Stimulated activated naive CD8-positive, alpha-beta T cell treated with anti-CD3 and anti-CD28 coated beads, Interleukin-15, Interleukin-2, amounts not matched to agents 100 ng/mL and 50 ng/mL, for 24 hours (primary cell): ENCODE measurements at regions not wholly inside any gene's neighbourhood (a gene's known extent, or its start where the extent isn't known, plus 50 kb on each side); places are given as distances from the start of the nearest gene placed in this dataset.

Experiments used
- H3K27ac Mint-ChIP-seq: one replicate; pipeline ENCODE4 v1.8.0; 2021; ENCODE audit warnings: mild to moderate bottlenecking, mixed read lengths
- H3K27me3 Mint-ChIP-seq: one replicate; pipeline ENCODE4 v1.8.0; 2021; ENCODE audit warnings: mixed read lengths
- H3K36me3 Mint-ChIP-seq: one replicate; pipeline ENCODE4 v1.8.0; 2021; ENCODE audit warnings: low read depth, mixed read lengths
- H3K4me1 Mint-ChIP-seq: one replicate; pipeline ENCODE4 v1.8.0; 2021; ENCODE audit warnings: low read depth, mixed read lengths
- H3K4me3 Mint-ChIP-seq: one replicate; pipeline ENCODE4 v1.8.0; 2021; ENCODE audit warnings: mild to moderate bottlenecking, mixed read lengths
- H3K9me3 Mint-ChIP-seq: one replicate; pipeline ENCODE4 v1.8.0; 2021; ENCODE audit warnings: mixed read lengths

GRCh38 chr22:33221568-33221967, 163.4 kb upstream of the SYN3 start:
- H3K4me1 Mint-ChIP-seq = no peaks in the 10 kb centered on the region
- H3K27me3 Mint-ChIP-seq = peaks cover 9% of the 10 kb centered on the region
- no peaks in the 10 kb centered on the region for H3K36me3 Mint-ChIP-seq
- H3K4me3 Mint-ChIP-seq = no peak overlapping the region
- H3K27ac Mint-ChIP-seq = peak overlapping the region; percentile 34
- H3K9me3 Mint-ChIP-seq = no peaks in the 10 kb centered on the region

GRCh38 chr22:33220476-33221080, 162.4 kb upstream of the SYN3 start:
- Mint-ChIP-seq H3K36me3 (no peaks in the 10 kb centered on the region), H3K4me3 (no peak overlapping the region), H3K27ac (no peak overlapping the region), H3K27me3 (peaks cover 9% of the 10 kb centered on the region), H3K4me1 (no peaks in the 10 kb centered on the region), H3K9me3 (no peaks in the 10 kb centered on the region)

DNA sequence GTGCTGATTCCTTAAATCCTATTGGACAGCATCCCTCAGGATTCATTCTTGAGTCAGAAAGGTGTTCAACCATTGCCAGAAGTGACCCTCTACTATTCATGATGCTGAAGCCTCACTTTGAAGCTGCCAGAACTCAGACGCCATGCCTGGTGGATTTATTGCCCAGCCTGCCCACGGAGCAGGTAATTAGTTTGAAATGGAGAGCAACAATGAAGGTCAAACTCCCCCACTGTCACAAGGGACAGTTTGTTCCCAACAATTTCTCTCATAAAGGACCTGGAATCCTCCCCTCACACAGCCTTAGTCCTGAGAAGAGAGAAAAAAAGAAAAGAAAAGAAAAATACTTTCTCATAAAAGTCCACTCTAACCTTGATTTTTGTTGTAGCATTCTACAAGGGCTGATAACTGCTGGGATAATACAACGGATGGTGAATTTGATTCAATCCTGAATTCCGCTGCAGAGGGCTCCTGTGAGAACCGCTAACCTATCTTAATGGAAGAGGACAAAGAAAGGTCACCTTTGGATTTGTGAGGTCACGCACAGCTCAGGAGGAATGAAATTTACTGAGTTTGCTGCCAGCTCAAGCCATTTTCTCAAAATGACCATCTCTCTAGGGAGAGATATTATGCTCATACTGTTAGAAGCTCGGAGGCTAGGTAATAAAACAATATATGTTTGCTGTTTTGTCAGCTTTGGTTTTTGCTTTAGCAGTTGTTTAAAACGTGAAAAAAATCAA, 161.6 kb upstream of the SYN3 start:
- Mint-ChIP-seq H3K4me1 (no peaks in the 10 kb centered on the region), H3K27me3 (peaks cover 9% of the 10 kb centered on the region), H3K9me3 (no peaks in the 10 kb centered on the region), H3K4me3 (no peak overlapping the region), H3K27ac (no peak overlapping the region), H3K36me3 (no peaks in the 10 kb centered on the region)

DNA sequence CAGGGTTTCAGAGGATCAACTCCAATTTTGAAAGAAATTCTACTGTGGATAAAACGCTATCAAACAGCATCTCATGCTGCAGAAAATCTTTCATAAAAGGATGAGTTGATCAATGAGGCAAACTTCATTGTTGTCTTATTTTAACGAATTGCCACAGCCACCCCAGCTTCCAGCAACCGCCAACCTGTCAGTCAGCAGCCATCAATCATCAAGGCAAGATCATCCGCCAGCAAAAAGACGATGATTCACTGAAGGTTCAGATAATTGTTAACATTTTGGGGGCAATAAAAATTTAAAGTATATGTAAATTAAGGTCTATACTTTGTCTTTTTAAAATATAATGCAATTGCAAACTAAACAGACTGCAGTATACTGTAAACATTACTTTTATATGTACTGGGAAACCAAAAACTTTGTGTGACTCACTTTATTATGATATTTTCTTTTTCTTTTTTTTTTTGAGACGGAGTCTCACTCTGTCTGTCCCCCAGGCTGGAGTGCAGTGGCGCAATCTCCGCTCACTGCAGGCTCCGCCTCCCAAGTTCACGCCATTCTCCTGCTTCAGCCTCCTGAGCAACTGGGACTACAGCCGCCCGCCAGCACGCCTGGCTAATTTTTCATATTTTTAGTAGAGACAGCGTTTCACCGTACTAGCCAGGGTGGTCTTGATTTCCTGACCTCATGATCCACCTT, 155.3 kb upstream of the SYN3 start:
- Mint-ChIP-seq H3K27ac (no peak overlapping the region), H3K9me3 (no peaks in the 10 kb centered on the region), H3K4me1 (no peaks in the 10 kb centered on the region), H3K4me3 (no peak overlapping the region), H3K36me3 (no peaks in the 10 kb centered on the region), H3K27me3 (peaks cover 15% of the 10 kb centered on the region)

- Mint-ChIP-seq H3K4me3 (no peak overlapping the region), H3K27ac (no peak overlapping the region), H3K27me3 (peaks cover 15% of the 10 kb centered on the region), H3K36me3 (no peaks in the 10 kb centered on the region), H3K9me3 (no peaks in the 10 kb centered on the region), H3K4me1 (no peaks in the 10 kb centered on the region)
Measured at GRCh38 chr22:33209930-33210784, 152.0 kb upstream of the SYN3 start.

DNA sequence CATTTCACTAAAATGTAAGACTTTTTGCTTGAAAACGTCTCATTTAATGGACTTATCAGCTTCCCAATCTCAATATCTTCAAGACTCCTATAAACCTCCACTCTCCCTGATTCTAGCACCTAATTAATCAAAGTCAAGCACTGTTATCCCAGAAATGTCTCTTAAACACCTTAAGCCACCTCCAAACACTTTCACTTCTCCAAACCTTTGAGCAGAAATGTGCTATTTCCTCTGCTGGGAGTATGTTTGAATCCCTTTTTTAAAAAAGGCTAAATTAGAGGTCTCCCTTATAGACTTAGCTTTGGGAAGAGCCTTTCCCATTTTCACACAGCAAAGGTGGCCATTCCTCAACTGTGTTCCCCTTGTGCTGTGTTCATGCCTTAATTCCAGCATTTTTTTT, 146.2 kb upstream of the SYN3 start:
- Mint-ChIP-seq H3K4me1 (peaks cover 5% of the 10 kb centered on the region), H3K27ac (no peak overlapping the region), H3K27me3 (peaks cover 27% of the 10 kb centered on the region), H3K4me3 (no peak overlapping the region), H3K9me3 (no peaks in the 10 kb centered on the region), H3K36me3 (no peaks in the 10 kb centered on the region)

- no peak overlapping the region for H3K4me3 Mint-ChIP-seq
- H3K27me3 Mint-ChIP-seq = peaks cover 22% of the 10 kb centered on the region
- no peaks in the 10 kb centered on the region for H3K36me3 Mint-ChIP-seq
- H3K9me3 Mint-ChIP-seq = no peaks in the 10 kb centered on the region
- no peak overlapping the region for H3K27ac Mint-ChIP-seq
- H3K4me1 Mint-ChIP-seq = peaks cover 5% of the 10 kb centered on the region
Measured at GRCh38 chr22:33202455-33202854, 144.3 kb upstream of the SYN3 start.

DNA sequence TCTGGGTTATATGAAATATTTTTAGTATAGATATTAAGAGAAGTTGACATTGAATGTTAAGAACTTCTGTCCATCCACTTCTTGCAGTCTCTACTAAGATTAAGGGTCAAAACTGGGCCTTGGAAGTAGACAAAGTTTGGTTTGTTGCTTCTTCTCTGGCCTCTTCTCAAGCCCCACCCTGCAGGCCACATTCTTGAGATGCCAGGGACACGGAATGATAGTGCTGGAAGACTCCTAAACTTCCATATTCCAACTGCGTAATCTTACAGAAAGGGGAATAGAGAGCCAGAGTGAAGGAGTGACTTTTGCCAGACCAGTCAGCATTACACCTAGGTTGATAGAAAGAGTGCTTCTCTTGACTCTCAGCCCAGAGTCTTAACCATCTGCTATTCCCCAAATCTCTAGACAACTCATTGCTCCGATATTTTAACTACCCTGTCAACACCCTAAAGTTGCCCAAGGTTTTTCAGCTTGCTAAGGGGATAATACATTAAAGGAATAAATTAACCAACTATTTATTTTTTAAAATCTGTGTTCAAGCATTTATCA, 136.4 kb upstream of the SYN3 start:
- Mint-ChIP-seq H3K9me3 (no peaks in the 10 kb centered on the region), H3K27ac (no peak overlapping the region), H3K27me3 (peaks cover 6% of the 10 kb centered on the region), H3K4me3 (no peak overlapping the region), H3K36me3 (no peaks in the 10 kb centered on the region), H3K4me1 (peaks cover 8% of the 10 kb centered on the region)

- no peaks in the 10 kb centered on the region for H3K9me3 Mint-ChIP-seq
Measured at GRCh38 chr22:33192156-33192555, 134.0 kb upstream of the SYN3 start.

DNA sequence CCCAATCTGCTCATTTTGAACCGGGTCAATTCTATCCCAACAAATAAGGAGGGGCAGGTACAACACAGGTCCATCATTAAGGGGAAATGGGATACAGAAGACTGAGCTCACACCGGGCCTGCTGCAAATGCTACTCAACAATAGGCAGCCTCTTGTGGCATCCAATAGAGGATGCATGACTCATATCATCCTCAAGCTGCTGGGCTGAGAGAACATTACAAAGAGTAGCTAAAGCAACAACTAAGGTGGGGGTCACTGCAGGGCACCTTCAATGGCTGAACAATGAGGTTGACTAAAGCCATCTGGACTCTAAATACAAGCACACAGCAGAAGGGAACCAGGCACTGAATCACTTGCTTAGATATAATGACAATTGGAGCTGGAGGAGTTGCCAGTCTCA, 130.1 kb upstream of the SYN3 start:
- Mint-ChIP-seq H3K27ac (no peak overlapping the region), H3K9me3 (no peaks in the 10 kb centered on the region), H3K27me3 (peaks cover 10% of the 10 kb centered on the region), H3K4me3 (no peak overlapping the region), H3K36me3 (no peaks in the 10 kb centered on the region), H3K4me1 (peaks cover 8% of the 10 kb centered on the region)

More at GRCh38 chr22:33192156-33192555, 134.0 kb upstream of the SYN3 start:
- Mint-ChIP-seq H3K4me1 (peaks cover 8% of the 10 kb centered on the region), H3K27ac (no peak overlapping the region), H3K27me3 (peaks cover 6% of the 10 kb centered on the region), H3K4me3 (no peak overlapping the region), H3K36me3 (no peaks in the 10 kb centered on the region)

DNA sequence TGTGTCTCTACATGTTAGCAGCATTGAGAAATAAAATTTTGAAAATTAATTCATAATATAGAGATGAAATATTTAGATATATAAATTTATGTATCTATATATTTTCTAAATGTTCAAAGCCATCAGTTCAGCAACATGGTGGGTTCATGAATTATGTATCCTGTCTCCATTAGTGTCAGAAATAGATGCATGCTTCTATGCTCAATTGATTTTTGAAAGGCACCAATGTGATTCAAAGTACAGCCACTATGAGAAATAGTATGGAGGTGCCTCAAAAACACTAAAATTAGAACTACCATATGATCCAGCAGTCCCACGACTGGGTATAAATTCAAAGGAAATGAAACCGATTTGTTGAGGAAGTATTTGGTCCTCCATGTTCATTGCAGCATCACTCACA, 128.6 kb upstream of the SYN3 start:
- Mint-ChIP-seq H3K9me3 (peaks cover 8% of the 10 kb centered on the region), H3K27me3 (peaks cover 17% of the 10 kb centered on the region), H3K4me3 (no peak overlapping the region)

DNA sequence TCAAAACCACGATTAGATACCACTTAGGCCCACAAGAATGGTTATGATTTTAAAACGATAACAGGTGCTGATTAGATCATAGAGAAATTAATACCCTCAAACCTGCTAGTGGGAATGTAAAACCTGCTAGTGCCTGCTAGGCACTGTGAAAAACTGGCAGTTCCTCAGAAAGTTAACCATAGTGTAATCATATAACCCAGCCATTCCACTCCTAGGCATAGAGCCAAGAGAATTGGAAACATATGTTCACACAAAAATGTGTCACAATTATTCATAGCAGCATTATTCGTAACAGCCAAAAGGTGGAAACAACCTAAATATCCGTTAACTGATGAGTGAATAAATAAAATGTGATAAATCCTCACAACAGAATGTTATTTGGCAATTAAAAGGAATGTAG, 122.2 kb upstream of the SYN3 start:
- peaks cover 24% of the 10 kb centered on the region for H3K27me3 Mint-ChIP-seq
- H3K36me3 Mint-ChIP-seq = no peaks in the 10 kb centered on the region
- H3K9me3 Mint-ChIP-seq = peaks cover 12% of the 10 kb centered on the region
- H3K4me3 Mint-ChIP-seq = no peak overlapping the region
- no peaks in the 10 kb centered on the region for H3K4me1 Mint-ChIP-seq
- no peak overlapping the region for H3K27ac Mint-ChIP-seq

More for the DNA sequence above, 128.6 kb upstream of the SYN3 start:
- Mint-ChIP-seq H3K36me3 (no peaks in the 10 kb centered on the region), H3K27ac (no peak overlapping the region), H3K4me1 (peaks cover 3% of the 10 kb centered on the region)

- H3K27ac Mint-ChIP-seq = no peak overlapping the region
- H3K4me1 Mint-ChIP-seq = no peaks in the 10 kb centered on the region
- peaks cover 5% of the 10 kb centered on the region for H3K9me3 Mint-ChIP-seq
- no peak overlapping the region for H3K4me3 Mint-ChIP-seq
- peaks cover 17% of the 10 kb centered on the region for H3K27me3 Mint-ChIP-seq
- H3K36me3 Mint-ChIP-seq = no peaks in the 10 kb centered on the region
Measured at GRCh38 chr22:33167998-33168790, 110.0 kb upstream of the SYN3 start.

- H3K36me3 Mint-ChIP-seq = no peaks in the 10 kb centered on the region
- H3K4me1 Mint-ChIP-seq = no peaks in the 10 kb centered on the region
- peaks cover 5% of the 10 kb centered on the region for H3K9me3 Mint-ChIP-seq
- H3K27ac Mint-ChIP-seq = no peak overlapping the region
- H3K27me3 Mint-ChIP-seq = peaks cover 25% of the 10 kb centered on the region
- no peak overlapping the region for H3K4me3 Mint-ChIP-seq
Measured at GRCh38 chr22:33166206-33166605, 108.0 kb upstream of the SYN3 start.
